ENCODE measurements at regions not wholly inside any gene's neighbourhood (a gene's known extent, or its start where the extent isn't known, plus 50 kb on each side); places are given as distances from the start of the nearest gene placed in this dataset.

DNA sequence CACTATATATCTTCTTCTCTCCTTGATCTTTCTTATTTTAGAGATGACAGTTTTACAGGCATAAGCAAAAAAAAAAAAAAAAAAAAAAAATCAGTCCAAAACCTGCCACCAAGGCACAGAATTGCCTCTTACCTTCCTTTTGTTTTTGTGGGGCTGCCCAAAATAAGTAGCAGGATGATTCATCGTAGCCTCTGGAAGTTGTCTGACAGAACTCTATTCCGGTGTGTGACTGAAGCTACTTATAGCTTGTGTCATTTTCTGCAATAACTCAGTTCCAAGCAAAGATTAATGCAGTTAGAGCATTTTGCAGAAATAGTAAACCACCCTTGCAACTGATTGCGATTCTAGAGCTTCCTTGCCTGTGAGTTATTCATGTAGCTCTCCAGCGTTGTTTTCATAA lies 186.8 kb downstream of the KIF2B start:
- no peak for DNase-seq

DNA sequence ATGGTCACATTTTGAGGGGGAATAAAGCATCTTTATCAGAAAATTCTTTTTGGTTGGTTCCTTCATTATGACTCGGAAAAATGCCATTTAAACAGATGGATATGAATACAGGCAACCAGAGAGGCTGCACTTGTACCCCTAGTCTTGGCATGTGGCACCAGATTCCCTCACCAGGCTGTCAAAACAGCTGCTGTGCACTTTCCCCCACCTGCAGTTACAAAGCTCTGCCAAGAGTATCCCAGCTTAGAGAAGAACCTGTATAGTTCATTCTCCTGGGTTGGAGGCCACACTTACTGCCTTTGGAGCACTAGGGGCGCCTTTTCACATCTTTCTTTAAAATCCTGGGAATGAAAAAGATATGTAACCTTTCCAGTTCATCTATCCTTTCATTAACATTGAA lies 190.3 kb downstream of the KIF2B start:
- no peak for DNase-seq

DNA sequence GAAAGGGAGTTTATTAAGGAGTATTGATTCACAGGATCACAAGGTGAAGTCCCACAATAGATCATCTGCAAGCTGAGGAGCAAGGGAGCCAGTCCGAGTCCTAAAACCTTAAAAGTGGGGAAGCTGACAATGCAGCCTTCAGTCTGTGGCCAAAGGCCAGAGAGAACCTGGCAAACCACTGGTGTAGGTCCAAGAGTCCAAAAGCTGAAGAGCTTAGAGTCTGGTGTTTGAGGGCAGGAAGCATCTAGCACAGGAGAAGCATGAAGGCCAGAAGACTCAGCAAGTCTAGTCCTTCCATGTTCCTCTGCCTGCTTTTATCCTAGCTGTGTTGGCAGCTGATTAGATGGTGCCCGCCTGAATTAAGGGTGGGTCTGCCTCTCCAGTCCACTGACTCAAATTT lies 193.0 kb downstream of the KIF2B start:
- no peak for DNase-seq

DNA sequence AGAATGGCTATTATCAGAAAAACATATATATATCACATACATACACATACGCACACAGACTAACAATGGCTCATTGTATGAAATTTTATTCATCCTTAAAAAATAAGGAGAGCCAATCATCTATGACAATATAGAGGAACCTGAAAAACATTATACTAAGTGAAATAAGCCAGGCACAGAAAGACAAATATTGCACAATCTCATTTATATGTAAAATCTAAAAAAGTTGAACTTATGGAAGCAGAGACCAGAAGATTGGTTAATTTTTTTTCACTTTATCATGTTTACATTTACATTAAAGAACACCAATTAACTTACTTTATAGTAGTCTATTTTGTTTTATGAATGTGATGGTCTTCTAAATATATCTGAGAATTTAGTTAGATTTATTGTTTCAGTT lies 198.7 kb downstream of the KIF2B start:
- DNase-seq = no peak

DNA sequence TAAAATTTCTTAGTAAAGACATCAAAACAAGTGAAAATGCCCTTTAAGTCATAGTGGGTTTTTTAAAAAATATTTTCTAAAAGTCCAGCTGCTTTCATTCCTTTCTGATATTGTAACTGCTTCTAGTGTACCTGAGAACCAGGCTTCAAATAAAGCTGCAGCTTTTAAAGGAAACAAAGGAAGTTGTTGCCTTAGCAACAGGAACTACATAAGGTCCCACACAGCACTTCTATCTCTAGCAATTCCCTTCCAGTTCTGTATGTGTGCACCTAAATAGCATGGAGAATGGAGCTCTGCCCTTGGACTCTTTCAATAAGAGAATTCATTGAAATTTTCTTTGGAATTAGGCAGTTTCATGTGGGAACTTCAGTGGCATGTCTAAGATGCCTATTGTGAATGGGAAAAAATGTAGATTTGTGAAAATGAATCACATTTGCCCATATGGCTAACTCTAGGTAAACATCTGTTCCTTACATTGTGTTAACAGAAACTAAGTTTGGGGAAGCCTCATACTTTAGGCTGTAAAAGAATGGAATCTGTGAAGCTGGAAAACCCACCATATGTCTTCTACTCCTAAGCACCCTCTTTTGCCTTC lies 206.4 kb downstream of the KIF2B start:
- DNase-seq = no peak

DNA sequence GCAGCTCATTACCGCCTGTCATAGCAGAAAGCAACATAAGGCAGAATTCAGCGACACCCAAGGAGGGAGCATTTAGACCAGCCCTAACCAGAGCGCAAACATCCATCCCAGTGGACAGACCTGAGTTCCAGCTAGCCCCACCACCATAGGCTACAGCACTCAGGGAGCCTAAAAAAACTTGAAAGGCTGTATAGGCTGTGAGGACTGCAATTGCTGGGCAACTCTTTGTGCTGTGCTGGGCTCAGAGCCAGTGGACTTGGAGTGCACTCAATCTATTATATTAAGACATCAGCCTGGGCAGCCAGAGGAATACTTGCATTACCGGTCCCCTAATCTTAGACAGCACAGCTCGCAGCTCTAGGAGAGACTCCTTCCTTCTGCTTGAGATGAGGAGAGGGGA lies 207.3 kb downstream of the KIF2B start:
- DNase-seq = no peak

DNA sequence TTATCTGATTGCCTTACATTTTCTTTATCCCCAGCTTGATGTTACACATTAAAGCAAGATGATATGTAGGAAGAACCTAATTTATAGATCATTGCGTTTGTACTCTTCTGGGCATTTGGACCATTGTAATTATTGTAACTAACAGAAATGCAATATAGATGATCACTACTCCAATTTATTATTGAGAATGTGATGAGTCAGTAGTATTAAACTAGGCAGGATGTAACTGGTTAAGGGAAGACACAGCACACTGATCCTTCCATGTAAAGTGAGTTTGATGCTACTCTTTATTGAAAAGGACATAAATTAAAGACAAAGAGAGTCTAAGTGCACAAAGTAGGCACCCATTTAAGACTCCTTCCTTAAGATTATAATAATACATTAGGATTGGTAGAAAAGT lies 223.8 kb downstream of the KIF2B start:
- DNase-seq = no peak

DNA sequence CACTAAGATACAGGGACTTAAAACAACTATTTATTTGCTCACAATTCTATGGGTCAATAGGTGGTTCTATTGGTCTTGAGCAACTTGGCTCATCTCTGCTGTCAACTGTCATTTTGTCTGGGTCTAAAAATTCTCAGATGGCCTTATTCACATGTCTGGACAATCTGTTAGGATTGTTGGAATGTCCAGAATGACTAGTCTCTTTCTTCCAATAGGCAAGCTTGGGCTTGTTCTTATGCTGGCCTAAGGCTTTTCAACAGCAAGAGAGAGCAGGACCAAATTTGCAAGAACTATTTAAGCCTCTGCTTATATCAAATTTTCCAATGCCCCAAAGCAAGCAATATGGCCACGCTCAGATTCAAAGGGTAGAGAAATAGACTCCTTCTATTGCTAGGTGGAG lies 240.9 kb downstream of the KIF2B start:
- DNase-seq = no peak

DNA sequence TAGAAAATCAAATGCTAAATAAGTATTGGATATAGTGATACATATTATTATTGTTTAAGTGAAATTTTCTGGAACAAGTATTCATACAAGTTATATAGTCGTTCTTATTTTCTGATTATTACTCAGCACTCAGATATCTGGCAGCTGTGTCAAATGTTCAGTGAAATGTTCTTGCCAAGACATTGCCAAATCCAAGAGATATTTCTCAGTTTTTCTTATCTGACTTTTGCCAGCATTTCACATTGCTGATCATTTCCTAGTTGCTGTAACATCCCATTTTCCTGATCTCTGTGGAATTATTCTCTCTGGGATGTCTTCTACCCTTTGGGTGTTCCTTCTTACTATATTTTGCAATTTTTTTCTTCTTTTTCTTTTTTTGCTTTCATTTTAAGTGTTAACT lies 262.3 kb downstream of the KIF2B start:
- DNase-seq = no peak

DNA sequence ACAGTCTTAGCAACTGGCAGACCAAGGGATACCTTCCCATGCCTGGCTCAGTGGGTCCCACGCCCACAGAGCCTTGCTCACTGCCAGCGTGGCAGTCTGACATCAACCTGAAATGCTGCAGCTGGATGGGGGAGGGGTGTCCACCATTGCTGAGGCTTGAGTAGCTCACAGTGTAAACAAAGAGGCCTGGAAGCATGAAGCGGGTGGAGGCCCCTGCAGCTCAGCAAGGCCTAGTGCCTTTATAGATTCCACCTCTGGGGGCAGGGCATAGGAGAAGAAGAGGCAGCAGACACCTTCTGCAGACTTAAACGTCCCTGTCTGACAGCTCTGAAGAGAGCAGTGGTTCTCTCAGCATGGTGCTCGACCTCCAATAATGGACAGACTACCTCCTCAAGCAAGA lies 263.2 kb downstream of the KIF2B start:
- DNase-seq = no peak

DNA sequence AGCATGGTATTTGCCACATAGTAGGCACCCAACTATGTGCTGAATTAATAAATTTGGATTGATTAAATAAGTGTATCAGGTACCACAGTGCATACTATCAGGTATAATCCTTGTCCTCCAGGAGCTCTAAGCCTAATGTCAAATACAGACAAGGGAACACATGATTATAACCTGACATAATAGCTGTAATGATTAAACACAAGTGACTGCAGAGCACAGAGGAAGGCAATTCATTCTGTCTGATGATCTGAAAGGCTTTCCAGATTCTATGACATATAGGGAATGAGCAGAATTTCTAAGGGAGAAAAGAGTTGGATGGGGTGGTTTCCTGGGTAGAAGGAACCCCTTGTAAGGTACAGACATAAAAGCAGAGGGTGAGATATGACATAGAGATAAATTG lies 273.5 kb downstream of the KIF2B start:
- DNase-seq = no peak

DNA sequence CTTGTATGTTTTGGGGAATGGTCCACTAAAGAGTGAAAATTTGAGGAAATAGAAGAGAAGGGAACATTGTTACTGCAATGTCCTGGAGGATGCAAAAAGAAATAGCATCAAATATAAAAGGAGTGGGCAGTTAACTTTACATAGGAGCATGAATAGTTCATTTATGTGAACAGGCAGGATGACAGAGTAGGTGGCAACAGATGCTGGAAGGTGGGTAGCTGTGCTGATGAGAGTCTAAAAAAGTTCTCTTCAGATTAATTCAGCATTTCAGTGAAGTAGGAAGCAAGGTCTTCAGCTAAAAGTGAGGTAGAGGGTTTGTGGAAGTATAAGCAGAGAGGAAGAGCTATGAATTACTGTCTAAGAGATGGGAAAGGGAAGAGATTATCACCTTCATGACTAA lies 276.5 kb downstream of the KIF2B start:
- no peak for DNase-seq

DNA sequence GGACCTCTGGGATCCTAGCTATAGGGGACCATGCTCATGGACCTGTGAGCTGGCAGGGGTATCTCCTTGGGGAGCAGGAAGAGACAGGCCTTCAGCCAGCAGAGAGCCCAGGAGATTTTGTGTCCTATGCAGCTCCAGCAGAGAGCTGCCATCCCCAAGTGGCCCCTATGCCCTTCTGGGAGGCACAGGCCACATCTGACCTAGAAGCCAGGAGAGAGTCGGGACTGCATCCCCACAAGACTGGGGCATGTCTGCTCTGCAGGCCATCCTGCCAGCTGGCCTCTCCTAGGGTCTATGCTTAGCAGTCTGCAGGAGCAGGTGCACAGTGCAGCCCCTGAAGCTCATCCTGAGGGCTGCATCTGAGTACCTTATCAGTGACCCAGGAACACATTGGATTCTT lies 279.5 kb downstream of the KIF2B start:
- no peak for DNase-seq

DNA sequence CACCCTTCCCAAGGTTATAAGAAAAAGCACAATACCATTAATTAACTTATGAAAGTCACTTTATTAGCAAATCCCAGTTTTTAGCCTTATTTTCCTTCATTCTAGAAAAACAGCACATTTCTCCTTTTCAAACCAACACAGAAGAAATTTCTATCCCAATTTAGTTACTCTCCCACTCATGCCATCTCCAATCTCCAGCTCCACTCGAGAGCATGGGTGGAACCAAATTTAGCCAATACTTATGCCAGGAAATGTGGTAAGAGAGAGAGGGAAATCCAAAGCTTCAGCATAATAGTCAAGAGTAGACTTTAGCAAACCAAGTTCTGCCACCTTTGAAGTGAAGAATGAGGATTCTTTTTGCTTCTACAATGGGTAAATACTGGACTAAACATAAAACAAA lies 288.8 kb downstream of the KIF2B start:
- DNase-seq = no peak

DNA sequence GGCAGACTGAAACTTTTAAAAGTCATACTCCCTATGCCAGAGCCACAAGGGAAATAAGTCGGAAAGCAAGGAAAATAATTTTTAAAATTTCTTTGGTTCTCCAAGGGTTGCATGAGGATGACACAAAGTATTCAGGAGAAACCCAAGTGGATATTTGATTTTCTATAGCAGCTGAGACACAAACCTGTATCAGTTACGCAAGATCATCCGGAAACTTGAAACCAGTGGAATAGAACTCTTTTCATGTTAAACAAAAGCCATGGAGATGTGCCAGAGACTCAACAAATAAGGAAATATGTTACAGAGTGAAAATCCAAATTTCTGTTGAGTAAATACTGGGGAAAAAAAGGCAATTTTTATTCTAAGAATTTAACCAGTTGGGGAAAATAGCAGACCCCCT lies 294.7 kb downstream of the KIF2B start:
- no peak for DNase-seq

DNA sequence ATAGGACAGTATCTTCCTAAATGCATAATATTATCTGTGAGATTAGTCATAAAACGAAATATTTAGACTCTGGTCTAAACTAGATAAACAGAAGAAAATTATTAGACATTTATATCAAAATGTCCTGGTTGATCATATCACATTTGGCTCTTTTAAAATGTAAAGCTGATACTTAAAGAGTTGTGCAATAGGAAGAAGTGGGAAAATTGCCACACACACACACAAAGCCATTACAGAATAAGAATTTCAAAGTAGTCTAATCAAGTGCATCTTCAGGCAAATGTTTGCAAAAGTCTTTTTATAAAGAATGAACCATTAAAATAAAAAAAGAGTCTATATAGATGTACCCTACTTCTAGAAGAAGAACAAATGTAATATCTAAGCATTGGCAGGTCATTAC lies 301.7 kb downstream of the KIF2B start:
- no peak for DNase-seq

DNA sequence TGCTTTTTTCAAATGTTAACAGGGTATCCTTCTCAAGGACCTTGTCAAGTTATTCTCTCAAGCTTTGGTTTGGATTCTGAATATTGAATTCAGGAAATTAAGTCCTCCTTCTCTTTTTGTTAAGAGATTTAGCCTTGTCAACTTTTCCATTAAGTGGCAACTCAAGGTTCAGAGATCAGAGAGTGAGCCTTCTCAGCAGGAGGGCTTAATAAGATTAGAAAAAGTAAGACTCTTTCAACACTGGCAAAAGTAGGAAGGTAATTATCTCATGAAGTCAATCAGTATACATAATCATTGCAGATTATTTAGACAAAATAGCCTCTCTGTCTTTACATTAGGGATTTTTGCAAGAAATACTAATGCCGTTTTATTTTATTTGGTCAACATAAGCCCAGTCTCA lies 330.7 kb downstream of the KIF2B start:
- no peak for DNase-seq

DNA sequence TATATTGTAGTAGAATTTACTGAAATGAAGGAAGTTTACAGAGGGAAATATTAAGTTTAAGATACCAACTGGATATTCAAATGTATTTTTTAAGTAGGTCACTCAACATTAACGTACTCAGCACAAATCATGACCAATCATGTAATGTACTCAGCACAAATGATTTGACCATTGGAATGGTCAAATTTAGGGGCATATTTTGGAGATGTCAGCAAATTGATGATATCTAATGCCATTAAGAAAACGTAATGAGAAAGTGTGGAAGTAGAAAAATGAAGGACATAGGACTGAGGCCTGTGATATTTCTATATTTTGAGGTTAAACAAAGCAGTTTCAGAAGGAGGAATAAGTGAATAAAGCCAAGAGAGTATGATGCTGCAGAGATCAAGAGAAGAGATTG lies 334.8 kb downstream of the KIF2B start:
- no peak for DNase-seq

DNA sequence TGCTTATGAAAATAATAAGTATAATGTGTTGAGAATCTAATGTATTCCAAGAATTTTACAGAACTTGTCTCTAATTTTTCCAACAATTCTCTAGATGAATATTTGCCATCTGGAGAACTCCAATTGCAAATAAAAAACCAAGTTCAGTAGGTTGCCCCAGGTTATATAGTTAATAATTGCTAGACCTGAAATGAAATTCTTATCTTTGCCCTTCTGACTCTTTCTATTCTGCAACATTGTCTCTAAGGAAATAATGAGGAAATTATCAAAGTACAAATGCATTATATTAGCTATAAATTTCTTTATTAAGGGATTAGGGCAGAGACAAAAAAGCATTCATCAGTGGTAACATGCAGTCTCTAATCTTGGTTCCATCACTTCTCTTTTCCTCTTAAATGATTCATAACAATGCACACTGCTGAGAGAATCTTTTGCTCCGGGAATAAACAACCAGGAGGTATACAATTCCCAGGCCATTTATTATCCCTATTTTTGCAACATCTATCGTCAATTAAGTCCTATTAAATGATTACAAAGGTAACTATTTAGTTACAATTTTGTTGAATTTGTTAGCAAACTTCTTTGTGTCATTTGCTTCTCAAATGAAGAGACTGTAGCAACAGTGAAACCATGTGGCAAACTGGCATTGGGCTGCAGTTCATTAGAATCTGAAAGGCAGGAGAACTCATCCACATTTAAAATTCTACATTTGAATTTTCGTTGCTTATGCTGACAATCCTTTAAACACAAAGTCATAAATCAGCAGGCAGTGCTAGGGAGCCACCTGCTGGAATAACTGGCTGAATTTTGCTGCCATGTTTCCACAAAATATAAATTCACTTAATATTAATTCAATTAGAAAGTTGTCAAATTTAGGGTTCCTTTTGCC lies 349.6 kb downstream of the KIF2B start:
- DNase-seq = peak in 1 of 2 experiments; percentile 9

DNA sequence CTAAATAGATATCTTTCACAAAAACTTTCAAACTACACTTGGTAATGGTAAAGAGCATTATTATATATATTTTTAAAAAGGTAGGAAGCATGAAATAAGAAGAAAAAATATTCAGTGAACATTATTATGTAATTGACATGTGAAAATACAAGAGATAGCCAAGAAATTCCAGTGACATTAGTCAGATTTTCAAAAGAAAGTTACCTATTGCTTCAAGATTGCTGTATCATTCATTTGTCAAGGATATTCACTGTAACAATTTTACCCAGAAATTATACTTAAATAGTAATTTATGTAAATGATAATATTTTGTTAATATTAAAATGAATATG lies 350.2 kb downstream of the KIF2B start:
- no peak for DNase-seq

DNA sequence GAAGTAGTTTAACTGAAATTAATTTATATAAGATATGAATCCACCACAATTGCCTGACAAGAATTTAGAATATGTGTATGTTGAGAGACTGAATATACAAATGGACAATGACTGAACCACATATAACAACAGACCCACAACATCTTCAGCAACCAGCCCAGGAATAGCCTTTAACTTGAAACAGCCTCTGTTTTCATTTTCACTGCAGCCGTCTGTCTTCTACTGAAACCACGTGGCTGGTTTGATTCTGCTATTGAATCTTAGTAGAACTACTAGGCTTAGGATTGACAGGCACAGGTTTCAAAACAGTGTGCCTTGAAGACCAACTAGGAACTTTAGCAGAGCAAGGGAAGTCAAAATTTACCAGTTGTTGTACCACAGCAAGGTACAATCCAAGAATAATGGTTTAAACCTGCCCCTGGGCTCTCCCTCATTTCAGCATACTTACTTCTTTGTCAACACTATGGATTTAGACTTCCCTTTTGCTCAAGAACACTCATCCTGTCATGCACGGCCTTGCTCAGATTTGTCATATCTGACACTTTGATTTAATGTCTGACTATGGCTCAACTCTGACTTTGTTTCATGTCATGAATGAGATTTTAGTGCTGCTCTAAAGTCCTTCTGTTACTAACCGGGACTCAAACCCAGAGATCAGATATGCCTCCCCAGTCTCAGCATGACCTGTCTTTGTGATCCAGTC lies 355.0 kb downstream of the KIF2B start:
- DNase-seq = no peak

DNA sequence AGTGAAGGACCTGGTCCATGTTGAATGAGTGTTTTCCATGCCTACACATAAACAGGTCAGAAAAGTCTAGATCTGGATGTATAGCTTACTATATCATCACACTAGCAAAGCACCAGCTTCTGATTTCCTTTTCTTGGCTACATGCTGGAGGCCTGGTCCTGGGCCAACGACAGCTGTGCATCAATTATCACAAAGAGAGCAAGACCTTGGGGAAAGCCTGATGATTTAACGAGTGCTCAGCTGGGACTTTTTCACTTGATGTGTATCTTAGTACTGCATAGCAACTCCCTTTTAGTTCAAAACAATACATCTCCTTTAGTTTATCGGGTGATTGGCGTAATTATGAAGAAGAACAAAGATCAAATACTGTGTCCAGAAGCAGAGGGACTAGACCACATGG lies 358.2 kb downstream of the KIF2B start:
- no peak for DNase-seq

DNA sequence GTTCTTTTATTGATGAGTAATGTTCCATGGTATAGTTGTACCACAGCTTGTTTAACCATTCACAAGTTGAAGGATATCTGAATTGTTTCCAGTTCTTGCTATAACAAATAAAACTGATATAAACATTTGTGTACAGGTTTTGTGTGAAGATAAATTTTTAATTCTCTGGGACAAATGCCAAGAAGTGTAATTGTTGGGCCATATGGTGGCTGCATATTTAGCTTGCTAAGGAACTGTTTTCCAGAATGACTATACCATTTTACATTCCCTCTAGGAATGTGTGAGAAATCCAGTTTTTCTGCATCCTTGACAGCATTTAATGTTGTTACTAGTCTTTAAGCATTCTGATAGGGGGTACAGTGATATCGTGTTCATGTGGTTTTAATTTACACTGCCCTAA lies 368.5 kb downstream of the KIF2B start:
- DNase-seq = no peak

DNA sequence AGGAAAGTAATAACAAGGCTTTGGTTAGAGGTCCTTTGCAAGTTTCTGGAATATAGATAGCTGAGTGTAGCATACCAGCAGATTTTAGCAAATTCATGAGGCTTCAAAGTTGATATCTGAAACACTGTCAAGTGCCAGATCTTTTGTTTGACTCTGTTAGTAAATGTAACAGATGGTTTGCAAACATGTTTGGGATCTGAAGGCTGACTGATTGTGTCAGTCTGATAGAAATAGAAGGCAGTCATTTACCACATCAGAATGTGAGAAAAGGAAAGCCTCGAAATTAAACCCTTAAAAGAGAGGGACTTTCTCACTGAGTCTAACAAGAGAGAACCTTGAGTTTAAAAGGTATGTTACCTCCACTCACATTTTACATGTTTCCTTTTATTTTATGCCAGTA lies 371.5 kb downstream of the KIF2B start:
- DNase-seq = no peak
